OCI-LY1 (cell line): ENCODE measurements at regions not wholly inside any gene's neighbourhood (a gene's known extent, or its start where the extent isn't known, plus 50 kb on each side); places are given as distances from the start of the nearest gene placed in this dataset.
"Not testable (repeated sequence)": the region's sequence is repeated elsewhere in the genome, so short reads cannot be mapped to it uniquely, and the experiment has no call there.

Experiments
- H2AFZ ChIP-seq: fragments of 200-600 bp; sonication (generic), shearing (Covaris generic); 2 replicates; pipeline ENCODE4 v1.6.0; 2014; ENCODE audit warnings: antibody characterized with exemption, mild to moderate bottlenecking, low read length
- H3F3A ChIP-seq: fragments of 200-600 bp; sonication (generic), shearing (Covaris generic); 2 replicates; pipeline ENCODE4 v1.6.0; 2014; ENCODE audit warnings: mild to moderate bottlenecking, antibody characterized with exemption, low read length, moderate library complexity; ENCODE audit not compliant: insufficient read depth
- H3K27ac ChIP-seq: fragments of 200-600 bp; sonication (generic); 2 replicates; pipeline ENCODE4 v1.5.1; 2014; ENCODE audit warnings: low read length, mixed run types, mild to moderate bottlenecking, low read depth; ENCODE audit not compliant: poor library complexity, severe bottlenecking
- H3K27me3 ChIP-seq: fragments of 200-600 bp; sonication (generic); 2 replicates; pipeline ENCODE4 v1.6.0; 2014; ENCODE audit warnings: antibody characterized with exemption, mild to moderate bottlenecking, low read length, moderate library complexity; ENCODE audit not compliant: insufficient read depth
- H3K36me3 ChIP-seq: fragments of 200-600 bp; sonication (generic); 2 replicates; pipeline ENCODE4 v1.6.1; 2014; ENCODE audit warnings: mild to moderate bottlenecking, antibody characterized with exemption, low read length, moderate library complexity, mixed read lengths; ENCODE audit not compliant: insufficient read depth
- H3K4me1 ChIP-seq: fragments of 200-600 bp; sonication (generic); 2 replicates; pipeline ENCODE4 v1.5.1; 2014; ENCODE audit warnings: mild to moderate bottlenecking, low read length, moderate library complexity; ENCODE audit not compliant: insufficient read depth, severe bottlenecking
- H3K4me2 ChIP-seq: fragments of 200-600 bp; sonication (generic), shearing (Covaris generic); 2 replicates; pipeline ENCODE4 v1.6.1; 2014; ENCODE audit warnings: low read length
- H3K4me3 ChIP-seq: fragments of 200-600 bp; sonication (generic); 2 replicates; pipeline ENCODE4 v1.5.1; 2014; ENCODE audit warnings: low read length, low read depth, mild to moderate bottlenecking, mixed read lengths; ENCODE audit not compliant: poor library complexity, severe bottlenecking
- H3K79me2 ChIP-seq: fragments of 200-600 bp; shearing (Covaris generic); 2 replicates; pipeline ENCODE4 v1.6.1; 2016; ENCODE audit warnings: mixed run types, low read length, mixed read lengths; ENCODE audit not compliant: insufficient read depth
- H3K9ac ChIP-seq: fragments of 200-600 bp; sonication (generic), shearing (Covaris generic); 2 replicates; pipeline ENCODE4 v1.6.1; 2014; ENCODE audit warnings: mild to moderate bottlenecking, low read length, mixed read lengths
- H3K9me2 ChIP-seq: fragments of 200-600 bp; sonication (generic), shearing (Covaris generic); 2 replicates; pipeline ENCODE4 v1.6.1; 2014; ENCODE audit warnings: low read depth, mild to moderate bottlenecking, low read length, mixed read lengths
- H3K9me3 ChIP-seq: fragments of 200-600 bp; shearing (Covaris generic); 2 replicates; pipeline ENCODE4 v1.6.1; 2014; ENCODE audit warnings: low read length, mixed read lengths
- H4K20me1 ChIP-seq: fragments of 200-600 bp; sonication (generic), shearing (Covaris generic); 2 replicates; pipeline ENCODE4 v1.6.0; 2016; ENCODE audit warnings: mild to moderate bottlenecking, low read length; ENCODE audit not compliant: insufficient read depth
- CTCF ChIP-seq: fragments of 200-600 bp; sonication (generic), shearing (Covaris generic); IDR thresholded peaks from 2 replicates; pipeline ENCODE4 v1.5.1; 2017; ENCODE audit warnings: mild to moderate bottlenecking, antibody characterized with exemption, low read length, moderate library complexity, mixed read lengths
- EZH2 ChIP-seq: fragments of 200-600 bp; sonication (generic), shearing (Covaris generic); IDR thresholded peaks from 2 replicates; pipeline ENCODE4 v1.8.0; 2017; ENCODE audit warnings: borderline replicate concordance, mixed run types, mild to moderate bottlenecking, antibody characterized with exemption, low read length, moderate library complexity, mixed read lengths

- Histone ChIP-seq H3K27ac (no peak overlapping the region), H3F3A (no peaks in the 10 kb centered on the region), H3K27me3 (no peaks in the 10 kb centered on the region), H3K4me2 (no peak overlapping the region), H3K9me2 (no peaks in the 10 kb centered on the region), H2AFZ (no peak overlapping the region), H3K9me3 (no peaks in the 10 kb centered on the region), H3K36me3 (no peaks in the 10 kb centered on the region), H4K20me1 (no peaks in the 10 kb centered on the region), H3K9ac (no peak overlapping the region), H3K4me3 (no peak overlapping the region), H3K79me2 (no peaks in the 10 kb centered on the region), H3K4me1 (no peaks in the 10 kb centered on the region)
- TF ChIP-seq EZH2 (no peak), CTCF (no peak)
These were observed 738.7 kb upstream of the CHAC2 start for GRCh38 chr2:53028746-53029423.

- Histone ChIP-seq H3K27ac (no peak overlapping the region), H3K79me2 (no peaks in the 10 kb centered on the region), H3K4me2 (no peak overlapping the region), H3K9me2 (no peaks in the 10 kb centered on the region), H3K4me3 (no peak overlapping the region), H3K4me1 (no peaks in the 10 kb centered on the region), H3K9ac (no peak overlapping the region), H3F3A (no peaks in the 10 kb centered on the region), H3K9me3 (no peaks in the 10 kb centered on the region), H3K36me3 (no peaks in the 10 kb centered on the region), H3K27me3 (no peaks in the 10 kb centered on the region), H4K20me1 (no peaks in the 10 kb centered on the region), H2AFZ (no peak overlapping the region)
- TF ChIP-seq CTCF (no peak), EZH2 (no peak)
These were observed 739.4 kb upstream of the CHAC2 start for GRCh38 chr2:53028225-53028624.

- not testable (repeated sequence) for H3K9me2 ChIP-seq, H3F3A ChIP-seq, H3K9me3 ChIP-seq, H2AFZ ChIP-seq, H3K4me2 ChIP-seq, H3K36me3 ChIP-seq, H4K20me1 ChIP-seq, H3K4me3 ChIP-seq, H3K9ac ChIP-seq, H3K79me2 ChIP-seq, H3K4me1 ChIP-seq, H3K27me3 ChIP-seq, H3K27ac ChIP-seq
These were observed 745.4 kb upstream of the CHAC2 start for GRCh38 chr2:53022248-53022647.

GRCh38 chr2:53021828-53022227 lies 745.8 kb upstream of the CHAC2 start:
- H3F3A ChIP-seq = no peaks in the 10 kb centered on the region
- H3K4me3 ChIP-seq = no peak overlapping the region
- H3K9me2 ChIP-seq = no peaks in the 10 kb centered on the region
- no peaks in the 10 kb centered on the region for H3K9me3 ChIP-seq
- no peaks in the 10 kb centered on the region for H3K27me3 ChIP-seq
- no peaks in the 10 kb centered on the region for H3K36me3 ChIP-seq
- H3K27ac ChIP-seq = no peak overlapping the region
- H4K20me1 ChIP-seq = no peaks in the 10 kb centered on the region
- no peaks in the 10 kb centered on the region for H3K4me1 ChIP-seq
- H2AFZ ChIP-seq = no peak overlapping the region
- TF ChIP-seq EZH2 (no peak), CTCF (no peak)
- no peaks in the 10 kb centered on the region for H3K79me2 ChIP-seq
- no peak overlapping the region for H3K4me2 ChIP-seq
- no peak overlapping the region for H3K9ac ChIP-seq
